ENCODE measurements at regions not wholly inside any gene's neighbourhood (a gene's known extent, or its start where the extent isn't known, plus 50 kb on each side); places are given as distances from the start of the nearest gene placed in this dataset.

- TF ChIP-seq SNAPC4 (CRISPR knock-in tag; IDR thresholded peaks at IDR 0.05) (no peak), GATAD1 (CRISPR knock-in tag; IDR thresholded peaks at IDR 0.05) (no peak), KDM4B (CRISPR knock-in tag; IDR thresholded peaks at IDR 0.05) (0 out of 2 replicates have a peak, but pooled peaks have one; percentile 28), ARID5B (CRISPR knock-in tag; IDR thresholded peaks at IDR 0.05) (peak; percentile 85), SOX5 (CRISPR knock-in tag; IDR thresholded peaks at IDR 0.05; ENCODE audit: borderline replicate concordance) (peak; percentile 98), LRRFIP1 (CRISPR knock-in tag; conservative IDR thresholded peaks at IDR 0.05) (no peak), ZEB1 (IDR thresholded peaks at IDR 0.05; ENCODE audit: insufficient replicate concordance, low read depth) (no peak), ZNF44 (CRISPR knock-in tag; IDR thresholded peaks at IDR 0.05) (no peak), PAF1 (CRISPR knock-in tag; IDR thresholded peaks at IDR 0.05) (no peak), ZNF619 (CRISPR knock-in tag; IDR thresholded peaks at IDR 0.05) (0 out of 2 replicates have a peak, but pooled peaks have one; percentile 42), SOX13 (IDR thresholded peaks at IDR 0.05) (peak; percentile 69; the same call in 1 of the 2 replicates), SOX13 (CRISPR knock-in tag; conservative IDR thresholded peaks at IDR 0.05 in 1 of 2, IDR thresholded peaks at IDR 0.05 in 1 of 2) (peak in 1 of 2 experiments; percentile 99; a peak in 2 of 4 replicates), CC2D1A (CRISPR knock-in tag; IDR thresholded peaks at IDR 0.05) (no peak), KMT2B (CRISPR knock-in tag; IDR thresholded peaks at IDR 0.05) (no peak), ZNF558 (CRISPR knock-in tag; IDR thresholded peaks at IDR 0.05; ENCODE audit: borderline replicate concordance) (no peak), ARNT2 (CRISPR knock-in tag; IDR thresholded peaks at IDR 0.05; ENCODE audit: low read depth) (no peak), HDAC1 (CRISPR knock-in tag; IDR thresholded peaks at IDR 0.05) (no peak), GFI1 (CRISPR knock-in tag; IDR thresholded peaks at IDR 0.05; ENCODE audit: borderline replicate concordance) (peak; percentile 77)
Measured at GRCh38 chr6:87772597-87773530, 70.8 kb upstream of the AKIRIN2 start (continued).
